RWPE1 (cell line): ENCODE measurements at regions not wholly inside any gene's neighbourhood (a gene's known extent, or its start where the extent isn't known, plus 50 kb on each side); places are given as distances from the start of the nearest gene placed in this dataset.
"Not testable (repeated sequence)": the region's sequence is repeated elsewhere in the genome, so short reads cannot be mapped to it uniquely, and the experiment has no call there.

Source experiments
- CTCF ChIA-PET: fragments of 350-600 bp; sonication (Branson Sonifier 250); formaldehyde crosslinking; extraction: SDS; loops from one replicate; lab custom pipeline; 2021; lab: Yijun Ruan, JAX
- POLR2A ChIA-PET: fragments of 400-600 bp; formaldehyde crosslinking; extraction: SDS; loops from one replicate; lab custom pipeline; 2020; ENCODE audit warnings: antibody characterized with exemption; ENCODE audit not compliant: low non-redundant PET; lab: Yijun Ruan, JAX
- DNase-seq: peaks from one replicate; pipeline ENCODE4 v3.0.0; 2012; ENCODE audit warnings: low spot score
- H3K27ac ChIP-seq: fragments of 450-650 bp; 2 replicates; pipeline ENCODE4 v1.5.1; 2017
- CTCF ChIP-seq: fragments of 450-650 bp; conservative IDR thresholded peaks from 2 replicates; pipeline ENCODE4 v1.5.1; 2017; ENCODE audit warnings: low read depth, mild to moderate bottlenecking

DNA sequence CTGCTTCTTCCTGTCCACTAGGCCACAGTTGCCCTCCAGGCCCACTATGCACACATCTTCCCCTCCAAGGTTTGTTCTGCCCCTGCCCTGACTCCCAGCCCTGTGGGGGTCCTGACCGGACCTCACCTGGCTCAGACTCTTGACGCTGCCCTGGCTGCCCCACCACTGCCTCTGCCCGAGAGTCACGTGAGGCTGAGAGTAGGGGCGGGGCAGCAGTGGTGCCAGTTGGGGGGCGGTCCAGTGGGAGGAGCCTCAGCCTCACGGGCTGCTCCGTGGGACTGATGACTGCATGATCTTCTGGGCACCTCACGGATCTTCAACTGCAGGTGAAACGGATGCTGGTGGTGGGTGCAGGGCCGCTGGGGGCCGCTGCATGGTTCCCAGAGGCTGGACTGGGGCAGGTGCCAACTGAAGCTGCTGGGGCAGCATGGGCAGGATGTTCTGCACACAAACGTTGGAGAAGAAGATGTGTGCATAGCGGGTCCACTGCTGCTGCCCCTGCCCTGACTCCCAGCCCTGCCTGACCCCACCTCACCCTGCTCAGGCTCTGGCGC, 77.6 kb downstream of the HHIPL2 start:
- H3K27ac ChIP-seq, CTCF ChIA-PET, POLR2A ChIA-PET, DNase-seq: not testable (repeated sequence)

- no peak for DNase-seq
- POLR2A ChIA-PET, result no interaction called here
- no peak for TF ChIP-seq CTCF
- CTCF ChIA-PET, result interaction anchor here (0.6 to 2.5 kb wide), 7 partner anchors 11 to 1156 kb away, joined by 3 to 21 read pairs (median 5); no protein-coding TSS in a partner anchor
- H3K27ac ChIP-seq, result no peak overlapping the region
Measured at GRCh38 chr1:222466150-222466865, 81.6 kb downstream of the HHIPL2 start.

GRCh38 chr1:222465211-222466041, 82.5 kb downstream of the HHIPL2 start:
- CTCF ChIA-PET, result interaction anchor here (0.5 to 2.5 kb wide), 18 partner anchors 9 to 1155 kb away, joined by 3 to 21 read pairs (median 4); no protein-coding TSS in a partner anchor
- POLR2A ChIA-PET, result no interaction called here
- peak; percentile 99 for TF ChIP-seq CTCF
- peak overlapping the region; percentile 78 for H3K27ac ChIP-seq
- DNase-seq, result peak; percentile 86

- peak; percentile 28 for DNase-seq
- POLR2A ChIA-PET, result no interaction called here
- TF ChIP-seq CTCF, result no peak
- CTCF ChIA-PET, result interaction anchor here (0.5 to 2.5 kb wide), 15 partner anchors 8 to 963 kb away, joined by 3 to 21 read pairs (median 4); no protein-coding TSS in a partner anchor
- peak overlapping the region; percentile 78 for H3K27ac ChIP-seq
Measured at GRCh38 chr1:222464841-222465210, 83.1 kb downstream of the HHIPL2 start.

DNA sequence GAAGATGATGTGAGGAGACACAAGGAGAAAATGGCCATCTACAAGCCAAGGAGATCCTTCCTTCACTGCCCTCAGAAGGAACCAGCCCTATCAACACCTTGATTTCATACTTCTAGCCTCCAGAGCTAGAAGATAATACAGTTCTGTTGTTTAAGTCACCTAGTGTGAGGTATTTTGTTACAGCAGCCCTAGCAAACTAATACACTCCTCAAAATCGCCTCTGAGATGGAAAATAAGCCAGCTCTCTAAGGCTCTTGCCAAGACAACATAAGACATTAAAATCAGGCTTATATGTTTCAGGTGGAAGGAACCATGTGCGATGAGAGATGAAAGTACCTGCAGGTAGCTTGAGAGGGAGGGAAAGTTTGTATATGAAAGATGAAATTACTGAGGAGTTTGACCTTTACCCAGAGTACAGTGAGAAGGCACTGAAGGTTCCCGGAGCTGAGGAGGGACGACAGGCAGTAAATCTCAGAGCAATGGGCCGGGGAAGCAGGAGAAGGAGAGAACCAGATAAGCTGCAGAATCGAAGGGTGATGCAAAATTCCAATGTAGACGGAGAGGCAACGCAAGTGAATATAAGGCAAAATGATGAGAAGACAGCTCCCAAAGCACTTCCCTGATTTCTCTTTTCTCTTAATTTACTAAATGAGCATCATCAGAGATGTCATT, 84.7 kb downstream of the HHIPL2 start:
- CTCF ChIA-PET, result interaction anchor here (0.6 to 1.8 kb wide), 2 partner anchors 8 to 182 kb away, joined by 3 to 11 read pairs; no protein-coding TSS in a partner anchor
- POLR2A ChIA-PET, result no interaction called here
- DNase-seq, result no peak
- no peak for TF ChIP-seq CTCF
- no peak overlapping the region for H3K27ac ChIP-seq

DNA sequence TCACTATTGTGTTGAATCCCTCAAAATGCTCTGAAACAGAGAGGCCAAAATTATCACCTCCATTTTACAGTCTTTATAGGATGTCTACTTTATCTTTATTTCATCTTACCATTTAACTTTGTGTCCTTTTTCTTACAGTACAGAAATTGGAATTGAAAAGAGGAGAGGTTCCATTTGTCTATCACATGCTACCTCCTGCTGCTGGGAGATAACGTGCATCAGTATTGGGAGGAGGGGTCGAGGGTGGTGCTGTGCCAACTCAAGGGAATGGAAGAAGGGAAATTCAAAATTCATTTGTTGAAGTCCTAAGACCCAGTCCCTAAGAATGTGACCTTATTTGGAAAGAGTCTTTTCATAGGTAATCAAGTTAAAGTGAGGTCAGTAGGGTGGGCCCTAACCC, 85.3 kb downstream of the HHIPL2 start:
- ChIA-PET POLR2A (no interaction called here), CTCF (interaction anchor here (1.8 kb wide), 1 partner anchor 8 kb away, joined by 11 read pairs; no protein-coding TSS in a partner anchor)
- no peak for DNase-seq
- TF ChIP-seq CTCF, result no peak
- no peak overlapping the region for H3K27ac ChIP-seq
